Breast epithelium (tissue), 3 donors: ENCODE measurements at regions not wholly inside any gene's neighbourhood (a gene's known extent, or its start where the extent isn't known, plus 50 kb on each side); places are given as distances from the start of the nearest gene placed in this dataset.

Source experiments
- POLR2A ChIP-seq: fragments of 450-650 bp; IDR thresholded peaks from one replicate; pipeline ENCODE4 v1.6.1; 2016; ENCODE audit warnings: antibody characterized with exemption, mild to moderate bottlenecking, moderate library complexity
- POLR2AphosphoS5 ChIP-seq, 3 donors: sonication (generic); formaldehyde crosslinking; IDR thresholded peaks; one replicate each; pipeline ENCODE4 v1.6.1; 2017; ENCODE audit warnings: antibody characterized with exemption in 3 of 3
- TF ChIP-seq, protein P1 (sequence below), 3 donors: fragments of 450-650 bp; IDR thresholded peaks; one replicate each; pipeline ENCODE4 v1.5.1; 2016 to 2017; ENCODE audit warnings: antibody characterized with exemption in 3 of 3, mild to moderate bottlenecking in 3 of 3, moderate library complexity in 3 of 3

DNA sequence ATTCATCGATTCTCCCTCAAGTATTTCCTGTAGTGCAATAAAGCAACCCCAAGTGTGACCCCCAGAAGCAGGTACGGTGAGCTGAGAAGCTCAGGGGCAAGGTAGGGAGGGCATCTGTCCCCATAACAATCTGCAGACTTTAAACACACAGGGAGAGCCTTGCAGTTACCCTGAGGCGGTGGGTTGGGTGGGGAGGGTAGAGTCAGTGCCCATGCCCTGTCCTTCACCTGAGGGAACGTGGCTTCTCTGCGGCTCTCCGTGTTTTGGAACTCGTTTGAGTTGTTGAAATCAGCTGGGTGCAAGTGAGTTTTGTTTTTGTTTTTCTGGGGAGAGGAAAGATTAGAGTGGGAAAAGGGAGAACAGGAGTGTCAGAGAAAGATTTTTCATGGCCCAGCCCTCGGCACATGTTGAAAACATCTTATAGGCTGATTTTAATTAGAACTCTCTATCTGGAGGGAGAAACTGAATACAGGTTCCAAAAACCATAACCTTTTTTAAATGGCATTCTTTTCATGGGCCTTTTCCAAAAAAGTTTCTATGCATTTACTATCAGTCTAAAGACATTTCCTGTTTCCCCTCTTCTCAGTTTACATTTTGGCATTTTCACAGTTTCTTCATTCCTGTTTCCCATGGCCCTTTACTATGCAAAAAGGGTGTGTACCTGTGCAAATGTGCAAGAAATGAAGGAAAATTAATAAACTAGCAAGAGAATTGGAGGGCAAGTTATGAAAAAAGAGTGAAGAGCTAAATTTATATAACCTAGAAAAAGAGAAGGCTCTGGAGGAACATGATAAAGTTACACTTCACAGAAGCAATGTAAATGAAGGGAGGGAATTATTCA is 266.5 kb upstream of the VLDLR start:
- TF ChIP-seq, protein P1, sequence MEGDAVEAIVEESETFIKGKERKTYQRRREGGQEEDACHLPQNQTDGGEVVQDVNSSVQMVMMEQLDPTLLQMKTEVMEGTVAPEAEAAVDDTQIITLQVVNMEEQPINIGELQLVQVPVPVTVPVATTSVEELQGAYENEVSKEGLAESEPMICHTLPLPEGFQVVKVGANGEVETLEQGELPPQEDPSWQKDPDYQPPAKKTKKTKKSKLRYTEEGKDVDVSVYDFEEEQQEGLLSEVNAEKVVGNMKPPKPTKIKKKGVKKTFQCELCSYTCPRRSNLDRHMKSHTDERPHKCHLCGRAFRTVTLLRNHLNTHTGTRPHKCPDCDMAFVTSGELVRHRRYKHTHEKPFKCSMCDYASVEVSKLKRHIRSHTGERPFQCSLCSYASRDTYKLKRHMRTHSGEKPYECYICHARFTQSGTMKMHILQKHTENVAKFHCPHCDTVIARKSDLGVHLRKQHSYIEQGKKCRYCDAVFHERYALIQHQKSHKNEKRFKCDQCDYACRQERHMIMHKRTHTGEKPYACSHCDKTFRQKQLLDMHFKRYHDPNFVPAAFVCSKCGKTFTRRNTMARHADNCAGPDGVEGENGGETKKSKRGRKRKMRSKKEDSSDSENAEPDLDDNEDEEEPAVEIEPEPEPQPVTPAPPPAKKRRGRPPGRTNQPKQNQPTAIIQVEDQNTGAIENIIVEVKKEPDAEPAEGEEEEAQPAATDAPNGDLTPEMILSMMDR (IDR thresholded peaks at IDR 0.05): no peak
- TF ChIP-seq POLR2A: no peak
- TF ChIP-seq POLR2AphosphoS5 (IDR thresholded peaks at IDR 0.05): no peak
